CD8-positive, alpha-beta memory T cell (primary cell): ENCODE measurements at regions not wholly inside any gene's neighbourhood (a gene's known extent, or its start where the extent isn't known, plus 50 kb on each side); places are given as distances from the start of the nearest gene placed in this dataset.

Experiments used
- CTCF ChIA-PET: fragments of 350-600 bp; sonication (Branson Sonifier 250); formaldehyde crosslinking; loops from one replicate; lab custom pipeline; 2021; ENCODE audit warnings: antibody characterized with exemption; lab: Charles Lee
- POLR2A ChIA-PET: fragments of 350-600 bp; sonication (Branson Sonifier 250); formaldehyde crosslinking; loops from one replicate; lab custom pipeline; 2021; ENCODE audit warnings: antibody characterized with exemption; lab: Charles Lee
- DNase-seq, 5 donors: peaks; one replicate each; pipeline versions ENCODE4 v3.0.0 to v3.0.0-alpha.2; 2020 to 2022; ENCODE audit warnings: mixed read lengths in 1 of 5
- H3K27ac ChIP-seq: one replicate; pipeline ENCODE4 v1.7.0; 2013; ENCODE audit warnings: low read depth, mild to moderate bottlenecking, low read length, moderate library complexity
- H3K27me3 ChIP-seq: 2 replicates; pipeline ENCODE4 v1.7.0; 2013; ENCODE audit warnings: low read length, mild to moderate bottlenecking; ENCODE audit not compliant: insufficient read depth, poor library complexity, severe bottlenecking
- H3K36me3 ChIP-seq: 2 replicates; pipeline ENCODE4 v1.7.0; 2013; ENCODE audit warnings: mild to moderate bottlenecking, low read length, moderate library complexity; ENCODE audit not compliant: insufficient read depth
- H3K4me1 ChIP-seq: 2 replicates; pipeline ENCODE4 v1.7.0; 2013; ENCODE audit warnings: mild to moderate bottlenecking, low read length, moderate library complexity; ENCODE audit not compliant: insufficient read depth
- H3K4me3 ChIP-seq: 2 replicates; pipeline ENCODE4 v1.7.0; 2013; ENCODE audit warnings: mild to moderate bottlenecking, low read length
- H3K9me3 ChIP-seq: 2 replicates; pipeline ENCODE4 v1.7.0; 2013; ENCODE audit warnings: mild to moderate bottlenecking, low read length
- H3K27ac Mint-ChIP-seq, 8 donors: one replicate each; pipeline ENCODE4 v1.8.0; 2020 to 2021; ENCODE audit warnings: mixed read lengths in 8 of 8, mild to moderate bottlenecking in 6 of 8, inconsistent platforms in 3 of 8, moderate library complexity in 3 of 8
- H3K27me3 Mint-ChIP-seq, 2 donors: one replicate each; pipeline ENCODE4 v1.8.0; 2020 to 2021; ENCODE audit warnings: mixed read lengths in 2 of 2, mild to moderate bottlenecking in 1 of 2, moderate library complexity in 1 of 2
- H3K36me3 Mint-ChIP-seq, 3 donors: one replicate each; pipeline ENCODE4 v1.8.0; 2020 to 2021; ENCODE audit warnings: mixed read lengths in 3 of 3, inconsistent platforms in 1 of 3, mild to moderate bottlenecking in 1 of 3
- H3K4me1 Mint-ChIP-seq, 3 donors: one replicate each; pipeline ENCODE4 v1.8.0; 2020 to 2021; ENCODE audit warnings: mixed read lengths in 3 of 3, inconsistent platforms in 1 of 3, mild to moderate bottlenecking in 1 of 3
- H3K4me3 Mint-ChIP-seq, 7 donors: one replicate each; pipeline ENCODE4 v1.8.0; 2020 to 2021; ENCODE audit warnings: mixed read lengths in 7 of 7, mild to moderate bottlenecking in 6 of 7, moderate library complexity in 4 of 7, inconsistent platforms in 2 of 7
- H3K9me3 Mint-ChIP-seq, 5 donors: one replicate each; pipeline ENCODE4 v1.8.0; 2020 to 2022; ENCODE audit warnings: mixed read lengths in 5 of 5, mild to moderate bottlenecking in 3 of 5, moderate library complexity in 2 of 5, inconsistent platforms in 1 of 5

- Histone ChIP-seq H3K9me3 (no peaks in the 10 kb centered on the region), H3K36me3 (no peaks in the 10 kb centered on the region), H3K27ac (no peak overlapping the region), H3K4me1 (no peaks in the 10 kb centered on the region), H3K27me3 (no peaks in the 10 kb centered on the region), H3K4me3 (no peak overlapping the region)
- no peak overlapping the region for H3K27ac Mint-ChIP-seq
- DNase-seq = no peak
- H3K27me3 Mint-ChIP-seq = no peaks in the 10 kb centered on the region
- no peak overlapping the region for H3K4me3 Mint-ChIP-seq
- peaks cover 3 to 27% (median 7%) of the 10 kb centered on the region in 5 donors for H3K9me3 Mint-ChIP-seq
- H3K36me3 Mint-ChIP-seq = no peaks in the 10 kb centered on the region
- H3K4me1 Mint-ChIP-seq = no peaks in the 10 kb centered on the region
- CTCF ChIA-PET = no interaction called here
- POLR2A ChIA-PET = no interaction called here
Observed at GRCh38 chr3:22659651-22660475, 543.3 kb upstream of the UBE2E2 start.

GRCh38 chr3:22660606-22661005, 542.5 kb upstream of the UBE2E2 start:
- ChIA-PET CTCF (no interaction called here), POLR2A (no interaction called here)
- H3K36me3 ChIP-seq = no peaks in the 10 kb centered on the region
- H3K4me1 Mint-ChIP-seq = no peaks in the 10 kb centered on the region
- H3K27ac ChIP-seq = no peak overlapping the region
- no peaks in the 10 kb centered on the region for H3K27me3 ChIP-seq
- H3K9me3 ChIP-seq = no peaks in the 10 kb centered on the region
- no peak overlapping the region for H3K27ac Mint-ChIP-seq
- DNase-seq = no peak
- H3K36me3 Mint-ChIP-seq = no peaks in the 10 kb centered on the region
- no peak overlapping the region for H3K4me3 ChIP-seq
- H3K4me1 ChIP-seq = no peaks in the 10 kb centered on the region
- H3K9me3 Mint-ChIP-seq = peaks cover 2 to 22% (median 3%) of the 10 kb centered on the region in 5 donors
- H3K27me3 Mint-ChIP-seq = no peaks in the 10 kb centered on the region
- no peak overlapping the region for H3K4me3 Mint-ChIP-seq

GRCh38 chr3:22661121-22661700, 541.9 kb upstream of the UBE2E2 start:
- no peaks in the 10 kb centered on the region for H3K4me1 ChIP-seq
- H3K36me3 Mint-ChIP-seq = no peaks in the 10 kb centered on the region
- H3K27ac Mint-ChIP-seq = no peak overlapping the region
- no peak overlapping the region for H3K4me3 Mint-ChIP-seq
- no peaks in the 10 kb centered on the region for H3K27me3 ChIP-seq
- no peaks in the 10 kb centered on the region for H3K9me3 ChIP-seq
- no peak overlapping the region for H3K4me3 ChIP-seq
- no peak overlapping the region for H3K27ac ChIP-seq
- H3K36me3 ChIP-seq = no peaks in the 10 kb centered on the region
- ChIA-PET CTCF (no interaction called here), POLR2A (no interaction called here)
- DNase-seq = no peak
- H3K4me1 Mint-ChIP-seq = no peaks in the 10 kb centered on the region
- peaks cover 0 to 17% (median 3%) of the 10 kb centered on the region in 5 donors for H3K9me3 Mint-ChIP-seq
- H3K27me3 Mint-ChIP-seq = no peaks in the 10 kb centered on the region

- Mint-ChIP-seq H3K27ac (no peak overlapping the region), H3K4me3 (no peak overlapping the region), H3K9me3 (peaks cover 0 to 4% (median 2%) of the 10 kb centered on the region in 5 donors), H3K4me1 (no peaks in the 10 kb centered on the region), H3K36me3 (no peaks in the 10 kb centered on the region), H3K27me3 (no peaks in the 10 kb centered on the region)
- H3K27me3 ChIP-seq = no peaks in the 10 kb centered on the region
- no peak overlapping the region for H3K27ac ChIP-seq
- H3K9me3 ChIP-seq = no peaks in the 10 kb centered on the region
- H3K36me3 ChIP-seq = no peaks in the 10 kb centered on the region
- ChIA-PET POLR2A (no interaction called here), CTCF (no interaction called here)
- H3K4me1 ChIP-seq = no peaks in the 10 kb centered on the region
- DNase-seq = no peak
- H3K4me3 ChIP-seq = no peak overlapping the region
Observed at GRCh38 chr3:22665528-22665927, 537.6 kb upstream of the UBE2E2 start.

- Mint-ChIP-seq H3K4me3 (no peak overlapping the region), H3K4me1 (no peaks in the 10 kb centered on the region), H3K36me3 (no peaks in the 10 kb centered on the region), H3K27ac (no peak overlapping the region), H3K9me3 (peaks cover 0 to 6% (median 2%) of the 10 kb centered on the region in 5 donors), H3K27me3 (no peaks in the 10 kb centered on the region)
- CTCF ChIA-PET = no interaction called here
- H3K27ac ChIP-seq = no peak overlapping the region
- POLR2A ChIA-PET = no interaction called here
- no peaks in the 10 kb centered on the region for H3K4me1 ChIP-seq
- H3K4me3 ChIP-seq = no peak overlapping the region
- no peak for DNase-seq
- no peaks in the 10 kb centered on the region for H3K27me3 ChIP-seq
- no peaks in the 10 kb centered on the region for H3K36me3 ChIP-seq
- H3K9me3 ChIP-seq = no peaks in the 10 kb centered on the region
Observed at GRCh38 chr3:22666736-22667135, 536.4 kb upstream of the UBE2E2 start.

GRCh38 chr3:22671848-22672247, 531.3 kb upstream of the UBE2E2 start:
- DNase-seq = no peak
- Histone ChIP-seq H3K9me3 (no peaks in the 10 kb centered on the region), H3K36me3 (no peaks in the 10 kb centered on the region), H3K27ac (no peak overlapping the region), H3K27me3 (no peaks in the 10 kb centered on the region), H3K4me3 (no peak overlapping the region), H3K4me1 (no peaks in the 10 kb centered on the region)
- Mint-ChIP-seq H3K36me3 (no peaks in the 10 kb centered on the region), H3K4me1 (no peaks in the 10 kb centered on the region), H3K9me3 (peaks cover 0 to 14% (median 6%) of the 10 kb centered on the region in 5 donors), H3K4me3 (no peak overlapping the region), H3K27me3 (no peaks in the 10 kb centered on the region), H3K27ac (no peak overlapping the region)
- POLR2A ChIA-PET = no interaction called here
- CTCF ChIA-PET = no interaction called here

GRCh38 chr3:22684739-22685138, 518.4 kb upstream of the UBE2E2 start:
- H3K4me3 Mint-ChIP-seq = no peak overlapping the region
- CTCF ChIA-PET = no interaction called here
- no peaks in the 10 kb centered on the region for H3K36me3 ChIP-seq

GRCh38 chr3:22685597-22685996, 517.5 kb upstream of the UBE2E2 start:
- POLR2A ChIA-PET = no interaction called here
- H3K4me1 Mint-ChIP-seq = no peaks in the 10 kb centered on the region
- no peaks in the 10 kb centered on the region for H3K4me1 ChIP-seq

More at GRCh38 chr3:22684739-22685138, 518.4 kb upstream of the UBE2E2 start:
- no peak overlapping the region for H3K4me3 ChIP-seq
- POLR2A ChIA-PET = no interaction called here
- no peak overlapping the region for H3K27ac Mint-ChIP-seq
- H3K9me3 ChIP-seq = no peaks in the 10 kb centered on the region
- H3K27me3 ChIP-seq = no peaks in the 10 kb centered on the region
- no peak for DNase-seq
- no peaks in the 10 kb centered on the region for H3K27me3 Mint-ChIP-seq
- no peaks in the 10 kb centered on the region for H3K36me3 Mint-ChIP-seq
- H3K27ac ChIP-seq = no peak overlapping the region
- peaks cover 8 to 21% (median 12%) of the 10 kb centered on the region in 5 donors for H3K9me3 Mint-ChIP-seq
- no peaks in the 10 kb centered on the region for H3K4me1 Mint-ChIP-seq
- no peaks in the 10 kb centered on the region for H3K4me1 ChIP-seq

More at GRCh38 chr3:22685597-22685996, 517.5 kb upstream of the UBE2E2 start:
- H3K27ac ChIP-seq = no peak overlapping the region
- no peaks in the 10 kb centered on the region for H3K9me3 ChIP-seq
- Mint-ChIP-seq H3K36me3 (no peaks in the 10 kb centered on the region), H3K4me3 (no peak overlapping the region), H3K27ac (no peak overlapping the region), H3K27me3 (no peaks in the 10 kb centered on the region), H3K9me3 (peaks cover 8 to 21% (median 14%) of the 10 kb centered on the region in 5 donors)
- DNase-seq = no peak
- H3K36me3 ChIP-seq = no peaks in the 10 kb centered on the region
- H3K27me3 ChIP-seq = no peaks in the 10 kb centered on the region
- H3K4me3 ChIP-seq = no peak overlapping the region
- CTCF ChIA-PET = no interaction called here
